Tibial artery (tissue), 4 donors: ENCODE measurements at regions not wholly inside any gene's neighbourhood (a gene's known extent, or its start where the extent isn't known, plus 50 kb on each side); places are given as distances from the start of the nearest gene placed in this dataset.
"Not testable (repeated sequence)": the region's sequence is repeated elsewhere in the genome, so short reads cannot be mapped to it uniquely, and the experiment has no call there.

Experiments
- DNase-seq, 2 donors: peaks; one replicate each; pipeline ENCODE4 v3.0.0-alpha.2; 2019
- H3K27ac ChIP-seq, 2 donors: fragments of 200-600 bp; sonication (generic) in 1 of 2; 1 replicate in 1 of 2; 2 replicates in 1 of 2; pipeline ENCODE4 v1.5.1; 2018 to 2019; ENCODE audit warnings: mild to moderate bottlenecking in 1 of 2
- H3K27me3 ChIP-seq, 2 donors: fragments of 200-600 bp; sonication (generic) in 1 of 2; one replicate each; pipeline versions ENCODE4 v1.5.1 to v1.6.0; 2016 to 2019
- H3K36me3 ChIP-seq, 3 donors: fragments of 200-600 bp; sonication (generic) in 2 of 3; one replicate each; pipeline ENCODE4 v1.5.1; 2016 to 2019; ENCODE audit warnings: mild to moderate bottlenecking in 2 of 3
- H3K4me1 ChIP-seq, 4 donors: fragments of 200-600 bp; sonication (generic) in 2 of 4; 1 replicate in 3 of 4; 2 replicates in 1 of 4; pipeline ENCODE4 v1.5.1; 2016 to 2019
- H3K4me3 ChIP-seq, 2 donors: fragments of 200-600 bp; sonication (generic) in 1 of 2; 1 replicate in 1 of 2; 2 replicates in 1 of 2; pipeline ENCODE4 v1.5.1; 2018 to 2019; ENCODE audit warnings: mild to moderate bottlenecking in 2 of 2
- H3K9me3 ChIP-seq, 3 donors: fragments of 200-600 bp; sonication (generic) in 1 of 3; one replicate each; pipeline ENCODE4 v1.5.1; 2016 to 2019
- intact Hi-C: fragments of 100-400 bp; cut with DNase I; formaldehyde crosslinking; loops from one replicate; pipeline ENCODE4 v1.15.0; 2023; ENCODE audit warnings: low total_unique reads
- TF ChIP-seq, protein P1 (sequence below), 2 experiments: fragments of 200-600 bp in 1 of 2; fragments of 450-650 bp in 1 of 2; IDR thresholded peaks; one replicate each; pipeline ENCODE4 v1.5.1; 2017 to 2019; ENCODE audit warnings: antibody characterized with exemption in 2 of 2, mild to moderate bottlenecking in 1 of 2, moderate library complexity in 1 of 2

DNA sequence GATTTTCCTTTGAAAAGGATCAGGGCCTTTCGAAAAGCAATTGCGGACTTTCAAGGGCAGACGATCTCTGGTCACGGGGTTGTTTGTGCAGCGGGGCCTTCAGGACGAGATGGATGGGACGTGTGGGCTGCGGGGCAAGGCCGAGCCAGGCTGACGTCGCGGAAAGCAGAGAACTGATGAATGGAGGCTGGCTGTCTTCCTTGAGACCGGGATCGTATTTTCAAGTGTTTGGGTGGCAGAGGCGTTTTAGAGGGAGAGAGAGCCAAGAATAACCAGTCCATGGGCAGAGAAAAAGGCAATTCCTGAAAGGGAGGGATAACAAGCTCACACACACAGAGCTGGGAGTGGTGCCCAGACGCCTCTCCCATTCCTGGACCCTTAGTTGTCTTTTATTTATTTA is 138.9 kb upstream of the USP29 start:
- H3K4me3 ChIP-seq, result no peak overlapping the region
- TF ChIP-seq, protein P1, sequence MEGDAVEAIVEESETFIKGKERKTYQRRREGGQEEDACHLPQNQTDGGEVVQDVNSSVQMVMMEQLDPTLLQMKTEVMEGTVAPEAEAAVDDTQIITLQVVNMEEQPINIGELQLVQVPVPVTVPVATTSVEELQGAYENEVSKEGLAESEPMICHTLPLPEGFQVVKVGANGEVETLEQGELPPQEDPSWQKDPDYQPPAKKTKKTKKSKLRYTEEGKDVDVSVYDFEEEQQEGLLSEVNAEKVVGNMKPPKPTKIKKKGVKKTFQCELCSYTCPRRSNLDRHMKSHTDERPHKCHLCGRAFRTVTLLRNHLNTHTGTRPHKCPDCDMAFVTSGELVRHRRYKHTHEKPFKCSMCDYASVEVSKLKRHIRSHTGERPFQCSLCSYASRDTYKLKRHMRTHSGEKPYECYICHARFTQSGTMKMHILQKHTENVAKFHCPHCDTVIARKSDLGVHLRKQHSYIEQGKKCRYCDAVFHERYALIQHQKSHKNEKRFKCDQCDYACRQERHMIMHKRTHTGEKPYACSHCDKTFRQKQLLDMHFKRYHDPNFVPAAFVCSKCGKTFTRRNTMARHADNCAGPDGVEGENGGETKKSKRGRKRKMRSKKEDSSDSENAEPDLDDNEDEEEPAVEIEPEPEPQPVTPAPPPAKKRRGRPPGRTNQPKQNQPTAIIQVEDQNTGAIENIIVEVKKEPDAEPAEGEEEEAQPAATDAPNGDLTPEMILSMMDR (IDR thresholded peaks at IDR 0.05), result no peak
- peaks cover 0 to 12% (median 8%) of the 10 kb centered on the region in 3 donors for H3K9me3 ChIP-seq
- H3K36me3 ChIP-seq, result no peaks in the 10 kb centered on the region
- H3K27ac ChIP-seq, result no peak overlapping the region
- no peak for DNase-seq
- intact Hi-C loops, result no loop called here
- no peaks in the 10 kb centered on the region for H3K4me1 ChIP-seq
- H3K27me3 ChIP-seq, result no peaks in the 10 kb centered on the region

DNA sequence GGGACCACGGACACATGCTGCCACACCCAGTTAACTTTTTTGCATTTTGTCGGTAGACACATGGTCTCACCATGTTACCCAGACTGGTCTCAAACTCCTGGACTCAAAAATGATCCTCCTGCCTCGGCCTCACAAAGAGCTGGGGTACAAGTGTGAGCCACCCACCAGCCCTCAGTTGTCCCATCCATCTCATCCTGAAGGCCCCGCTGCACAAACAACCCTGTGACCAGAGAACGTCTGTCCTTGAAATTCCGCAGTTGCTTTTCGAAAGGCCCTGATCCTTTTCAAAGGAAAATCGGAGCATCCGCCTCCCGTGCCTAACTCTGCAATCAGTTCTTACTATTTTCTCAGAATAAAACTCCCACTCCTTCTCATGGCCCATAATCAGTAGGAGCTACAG is 138.3 kb upstream of the USP29 start:
- H3K36me3 ChIP-seq, H3K4me1 ChIP-seq, intact Hi-C loops, DNase-seq, H3K4me3 ChIP-seq, H3K27me3 ChIP-seq, H3K27ac ChIP-seq: not testable (repeated sequence)
- peaks cover 0 to 12% (median 8%) of the 10 kb centered on the region in 3 donors for H3K9me3 ChIP-seq

DNA sequence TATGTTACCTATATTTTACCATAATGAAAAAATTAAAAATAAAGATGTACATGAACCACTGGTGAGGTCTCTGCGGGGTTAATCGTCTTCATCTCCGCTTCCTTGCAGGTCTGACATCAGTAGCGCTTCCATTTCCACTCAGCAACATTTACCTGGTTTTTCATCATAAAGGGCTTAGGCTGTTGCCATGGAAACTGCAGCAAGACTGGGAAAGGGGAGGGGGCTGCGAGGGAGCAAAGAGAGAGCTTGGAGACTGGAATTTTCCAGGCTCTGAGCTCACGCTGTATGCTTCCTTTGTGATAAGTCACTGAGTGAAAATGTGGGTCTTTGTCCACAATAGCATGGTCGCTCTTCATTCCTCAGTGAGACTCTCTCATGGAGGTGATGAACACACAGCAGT is 136.6 kb upstream of the USP29 start:
- H3K27me3 ChIP-seq, result no peaks in the 10 kb centered on the region
- no peak overlapping the region for H3K4me3 ChIP-seq
- intact Hi-C loops, result no loop called here
- TF ChIP-seq, protein P1 (IDR thresholded peaks at IDR 0.05), result no peak
- no peaks in the 10 kb centered on the region for H3K4me1 ChIP-seq
- H3K27ac ChIP-seq, result no peak overlapping the region
- no peak for DNase-seq
- H3K9me3 ChIP-seq, result peaks cover 0 to 12% (median 8%) of the 10 kb centered on the region in 3 donors
- no peaks in the 10 kb centered on the region for H3K36me3 ChIP-seq

DNA sequence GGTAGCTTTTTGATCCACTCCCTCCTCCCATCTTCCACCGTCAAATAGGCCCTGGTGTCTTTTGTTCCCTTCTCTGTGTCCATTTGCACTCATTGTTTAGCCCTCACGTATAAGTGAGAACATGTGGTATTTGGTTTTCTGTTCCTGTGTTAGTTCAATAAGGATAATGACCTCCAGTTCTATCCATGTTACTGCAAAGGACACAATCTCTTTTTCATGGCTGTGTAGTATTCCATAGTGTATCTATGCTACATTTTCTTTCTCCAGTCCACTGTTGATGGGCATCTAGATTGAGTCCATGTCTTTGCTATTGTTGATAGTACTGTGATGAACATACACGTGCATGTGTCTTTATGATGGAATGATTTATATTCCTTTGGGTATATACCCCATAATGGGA is 136.0 kb upstream of the USP29 start:
- no peak for DNase-seq
- TF ChIP-seq, protein P1 (IDR thresholded peaks at IDR 0.05), result no peak
- intact Hi-C loops, result no loop called here
- H3K27ac ChIP-seq, result no peak overlapping the region
- no peaks in the 10 kb centered on the region for H3K36me3 ChIP-seq
- no peaks in the 10 kb centered on the region for H3K27me3 ChIP-seq
- no peaks in the 10 kb centered on the region for H3K4me1 ChIP-seq
- peaks cover 0 to 12% (median 8%) of the 10 kb centered on the region in 3 donors for H3K9me3 ChIP-seq
- no peak overlapping the region for H3K4me3 ChIP-seq

DNA sequence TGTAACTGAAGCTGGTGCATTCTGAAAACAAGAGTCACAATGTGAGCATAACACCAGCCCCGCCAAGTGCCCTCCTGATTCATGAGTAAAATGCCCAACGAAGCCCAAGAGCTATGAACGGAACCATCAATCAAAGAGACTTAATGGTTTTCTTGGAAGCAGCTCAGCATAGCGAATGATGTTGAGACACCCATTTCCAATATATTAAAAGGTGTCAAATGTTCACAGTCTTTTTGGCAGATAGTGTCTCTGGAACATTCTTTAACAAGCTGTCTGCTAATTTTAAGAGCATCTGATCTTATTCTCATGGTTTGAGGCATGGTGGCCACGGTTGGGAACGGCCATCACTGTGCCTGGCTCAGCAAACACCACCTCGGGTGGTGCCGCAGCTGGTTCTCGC is 133.4 kb upstream of the USP29 start:
- no peaks in the 10 kb centered on the region for H3K4me1 ChIP-seq
- TF ChIP-seq, protein P1 (IDR thresholded peaks at IDR 0.05), result no peak
- H3K27me3 ChIP-seq, result no peaks in the 10 kb centered on the region
- peaks cover 0 to 12% (median 8%) of the 10 kb centered on the region in 3 donors for H3K9me3 ChIP-seq
- DNase-seq, result no peak
- H3K27ac ChIP-seq, result no peak overlapping the region
- H3K36me3 ChIP-seq, result no peaks in the 10 kb centered on the region
- intact Hi-C loops, result no loop called here
- H3K4me3 ChIP-seq, result no peak overlapping the region

DNA sequence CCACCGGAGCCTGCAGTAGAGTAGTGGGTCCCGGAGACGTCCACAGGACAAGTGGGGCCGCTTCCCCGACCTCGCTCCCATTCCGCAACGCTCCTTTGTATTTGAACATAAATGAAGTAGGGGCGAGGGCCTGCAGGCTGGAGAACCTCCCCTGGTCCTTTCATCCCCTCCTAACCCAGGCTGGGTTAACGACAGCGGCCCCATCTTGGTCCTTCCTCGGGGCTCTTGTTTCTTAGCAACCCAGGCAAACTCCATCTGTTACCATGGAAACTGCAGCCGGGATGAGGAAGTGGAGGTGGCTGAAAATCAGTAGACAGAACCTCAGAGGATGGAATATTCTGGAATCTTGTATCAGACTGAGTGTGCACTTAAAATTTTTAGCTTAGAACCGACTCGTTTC is 132.6 kb upstream of the USP29 start:
- Histone ChIP-seq H3K9me3 (peaks cover 0 to 12% (median 8%) of the 10 kb centered on the region in 3 donors), H3K27ac (no peak overlapping the region), H3K36me3 (no peaks in the 10 kb centered on the region), H3K27me3 (no peaks in the 10 kb centered on the region), H3K4me1 (no peaks in the 10 kb centered on the region), H3K4me3 (no peak overlapping the region)
- DNase-seq, result no peak
- intact Hi-C loops, result no loop called here
- TF ChIP-seq, protein P1 (IDR thresholded peaks at IDR 0.05), result no peak
